GM18909 (cell line): ENCODE measurements at regions not wholly inside any gene's neighbourhood (a gene's known extent, or its start where the extent isn't known, plus 50 kb on each side); places are given as distances from the start of the nearest gene placed in this dataset.

Experiments used
- ATAC-seq: cut with Tn5 transposase; IDR thresholded peaks from one replicate; pipeline ENCODE4 v1.9.1; 2021; ENCODE audit warnings: mild to moderate bottlenecking; ENCODE audit not compliant: unreplicated experiment, poor library complexity

GRCh38 chr10:105953861-105954260, 1210.6 kb downstream of the SORCS1 start:
- no peak for ATAC-seq

GRCh38 chr10:105953056-105953455, 1211.5 kb downstream of the SORCS1 start:
- no peak for ATAC-seq

GRCh38 chr10:105952153-105952552, 1212.4 kb downstream of the SORCS1 start:
- ATAC-seq = peak; percentile 90

- peak; percentile 55 for ATAC-seq
Observed at GRCh38 chr10:105950410-105950809, 1214.1 kb downstream of the SORCS1 start.

- no peak for ATAC-seq
Observed at GRCh38 chr10:105949721-105950120, 1214.8 kb downstream of the SORCS1 start.

- no peak for ATAC-seq
Observed at GRCh38 chr10:105925045-105925785, 1239.3 kb downstream of the SORCS1 start.

GRCh38 chr10:105921348-105921747, 1243.2 kb downstream of the SORCS1 start:
- no peak for ATAC-seq

- ATAC-seq = no peak
Observed at GRCh38 chr10:105914432-105914831, 1250.1 kb downstream of the SORCS1 start.

- ATAC-seq = no peak
Observed at GRCh38 chr10:105908701-105909100, 1255.8 kb downstream of the SORCS1 start.

- ATAC-seq = no peak
Observed at GRCh38 chr10:105885495-105885894, 1244.4 kb downstream of the SORCS3 start.

GRCh38 chr10:105879401-105879800, 1238.3 kb downstream of the SORCS3 start:
- no peak for ATAC-seq

GRCh38 chr10:105875050-105875449, 1234.0 kb downstream of the SORCS3 start:
- no peak for ATAC-seq

GRCh38 chr10:105872665-105873064, 1231.6 kb downstream of the SORCS3 start:
- ATAC-seq = no peak

- no peak for ATAC-seq
Observed at GRCh38 chr10:105868935-105869334, 1227.8 kb downstream of the SORCS3 start.

- ATAC-seq = no peak
Observed at GRCh38 chr10:105864854-105865253, 1223.8 kb downstream of the SORCS3 start.

- no peak for ATAC-seq
Observed at GRCh38 chr10:105857268-105858264, 1216.5 kb downstream of the SORCS3 start.

GRCh38 chr10:105855791-105856190, 1214.7 kb downstream of the SORCS3 start:
- no peak for ATAC-seq

- ATAC-seq = no peak
Observed at GRCh38 chr10:105844676-105845570, 1203.8 kb downstream of the SORCS3 start.

- ATAC-seq = no peak
Observed at GRCh38 chr10:105844241-105844640, 1203.2 kb downstream of the SORCS3 start.

- ATAC-seq = no peak
Observed at GRCh38 chr10:105843786-105844185, 1202.7 kb downstream of the SORCS3 start.
